DMS79 treated with DMSO at 0.1 percent for 48 hours (cell line): ENCODE measurements at regions not wholly inside any gene's neighbourhood (a gene's known extent, or its start where the extent isn't known, plus 50 kb on each side); places are given as distances from the start of the nearest gene placed in this dataset.
"Not testable (repeated sequence)": the region's sequence is repeated elsewhere in the genome, so short reads cannot be mapped to it uniquely, and the experiment has no call there.

Experiments used
- DNase-seq: peaks from one replicate; lab custom pipeline; 2025; lab: John Stamatoyannopoulos, UW

DNA sequence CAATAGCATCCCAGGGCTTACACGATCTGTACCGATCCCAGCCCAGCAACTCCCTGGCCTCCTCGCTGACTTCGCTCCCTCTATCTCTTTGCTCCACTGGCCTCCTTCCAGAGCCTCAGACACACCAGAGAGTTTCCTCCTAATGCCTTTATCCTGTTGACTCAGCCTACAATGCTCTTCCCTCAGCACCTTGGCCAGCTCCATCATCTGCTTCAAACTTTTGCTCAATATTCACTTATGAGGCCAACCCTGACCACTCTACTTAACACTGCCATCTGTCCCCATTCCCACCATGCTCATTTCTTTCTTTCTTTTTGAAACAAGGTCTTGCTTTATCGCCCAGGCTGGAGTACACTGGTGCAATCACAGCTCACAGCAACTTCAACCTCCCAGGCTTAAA is 180.9 kb downstream of the CEP170 start:
- not testable (repeated sequence) for DNase-seq

DNA sequence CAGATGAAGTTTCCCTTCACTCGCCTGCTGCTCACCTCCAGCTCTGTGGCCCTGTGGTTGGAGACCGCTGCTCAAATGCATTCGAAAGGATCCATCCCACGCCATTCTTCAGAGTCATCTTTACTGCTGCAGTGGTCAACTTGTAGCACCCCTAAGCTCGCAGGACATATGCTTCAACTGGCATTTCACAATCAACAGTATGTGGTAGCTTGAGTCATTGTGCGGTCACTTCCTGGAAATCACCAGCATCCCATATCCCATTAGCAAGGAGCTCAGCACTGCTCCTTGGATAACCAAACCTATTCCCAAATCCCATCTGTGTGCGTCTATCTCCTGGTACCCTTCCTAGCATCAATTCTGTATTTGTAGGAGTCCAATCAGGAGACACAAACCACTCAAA is 188.0 kb downstream of the CEP170 start:
- DNase-seq: not testable (repeated sequence)

DNA sequence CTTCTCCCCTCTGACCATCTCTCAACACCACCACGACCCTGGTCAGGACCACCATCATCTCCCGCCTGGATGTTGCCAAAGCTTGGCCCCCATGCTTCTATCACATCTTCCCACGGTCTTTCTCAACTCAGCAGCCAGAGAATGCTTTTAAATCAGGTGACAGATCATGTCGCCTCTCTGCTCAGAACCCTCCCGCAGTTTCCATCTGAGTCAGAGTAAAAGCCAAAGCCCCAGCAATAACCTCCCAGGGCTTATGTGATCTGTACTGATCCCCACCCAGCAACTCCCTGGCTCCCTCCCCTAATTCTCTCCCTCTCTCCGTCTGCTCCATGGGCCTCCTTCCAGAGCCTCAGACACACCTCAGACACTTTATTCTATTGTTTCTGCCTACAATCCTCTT is 193.1 kb downstream of the CEP170 start:
- not testable (repeated sequence) for DNase-seq

DNA sequence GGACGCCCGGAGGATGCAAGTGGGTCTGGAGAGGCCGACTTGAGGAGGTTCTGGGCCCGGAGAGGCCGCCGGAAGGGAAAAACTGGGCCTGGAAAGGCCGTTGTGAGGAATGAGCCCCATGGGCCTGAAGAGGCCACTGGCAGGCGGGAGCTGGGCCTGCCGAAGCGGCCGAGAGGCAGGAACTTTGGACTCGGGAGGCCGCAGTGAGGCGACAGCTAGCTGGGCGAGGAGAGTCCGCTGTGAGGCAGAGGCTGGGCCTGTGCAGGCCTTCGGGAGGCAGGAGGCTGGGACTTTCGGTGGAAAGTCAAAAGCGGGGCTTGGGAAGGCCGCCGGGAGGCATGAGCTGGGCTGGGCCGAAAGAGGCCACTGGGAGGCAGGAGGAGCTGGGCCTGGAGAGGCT is 199.6 kb downstream of the CEP170 start:
- not testable (repeated sequence) for DNase-seq

DNA sequence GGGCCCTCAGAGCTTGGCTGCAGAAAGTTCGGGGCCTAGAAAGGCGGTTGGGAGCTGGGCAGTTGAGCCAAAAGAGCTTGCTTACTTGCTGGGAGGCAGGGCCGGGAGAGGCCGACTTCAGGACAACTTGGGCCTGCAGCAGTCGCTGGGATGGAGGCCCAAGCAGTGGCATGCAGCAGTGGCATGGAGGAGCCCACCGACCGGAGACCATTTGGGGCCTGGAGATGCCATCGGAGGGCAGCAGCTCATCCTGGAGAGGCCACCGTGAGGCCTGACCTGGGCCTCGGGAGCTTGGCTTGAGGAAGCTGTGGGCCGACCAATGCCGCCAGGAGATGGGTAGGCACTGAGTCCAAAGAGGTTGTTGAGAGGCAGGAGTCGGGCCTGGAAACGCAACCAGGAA is 200.0 kb downstream of the CEP170 start:
- not testable (repeated sequence) for DNase-seq

DNA sequence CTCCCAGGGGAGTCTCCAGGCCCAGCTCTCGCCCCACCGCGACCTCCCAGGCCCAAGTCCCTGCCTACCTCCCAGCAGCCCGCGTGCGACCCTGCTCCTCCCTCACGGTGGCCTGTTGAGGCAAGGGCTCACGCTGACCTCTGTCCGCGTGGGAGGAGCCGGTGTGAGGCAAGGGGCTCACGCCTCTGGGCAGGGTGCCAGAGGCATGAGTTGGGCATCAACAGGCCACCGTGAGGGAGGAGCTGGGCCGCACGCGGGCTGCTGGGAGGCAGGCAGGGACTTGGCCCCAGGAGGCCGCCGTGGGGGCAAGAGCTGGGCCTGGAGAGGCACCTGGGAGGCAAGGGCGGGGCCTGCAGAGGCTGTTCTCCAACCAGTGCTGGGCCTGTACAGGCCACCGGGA is 200.4 kb downstream of the CEP170 start:
- not testable (repeated sequence) for DNase-seq

DNA sequence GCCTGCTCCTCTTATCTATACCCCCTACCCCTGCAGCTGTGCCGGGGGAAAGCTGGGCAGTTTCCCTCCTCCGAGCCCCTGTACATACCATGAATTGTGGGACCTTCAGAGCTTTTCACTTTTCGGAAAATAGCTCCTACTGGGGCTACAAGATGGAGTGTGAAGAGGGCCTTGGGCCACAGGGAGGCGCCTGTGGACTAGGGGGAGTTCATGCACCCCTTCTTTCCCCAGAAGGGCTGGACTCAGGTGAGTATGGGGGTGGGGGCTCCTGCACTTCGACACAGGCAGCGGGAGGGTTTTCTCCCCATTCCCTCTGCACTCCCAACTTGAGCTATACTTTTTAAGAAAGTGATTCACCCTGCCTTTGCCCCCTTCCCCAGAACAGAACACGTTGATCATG is 202.0 kb downstream of the CEP170 start:
- not testable (repeated sequence) for DNase-seq

DNA sequence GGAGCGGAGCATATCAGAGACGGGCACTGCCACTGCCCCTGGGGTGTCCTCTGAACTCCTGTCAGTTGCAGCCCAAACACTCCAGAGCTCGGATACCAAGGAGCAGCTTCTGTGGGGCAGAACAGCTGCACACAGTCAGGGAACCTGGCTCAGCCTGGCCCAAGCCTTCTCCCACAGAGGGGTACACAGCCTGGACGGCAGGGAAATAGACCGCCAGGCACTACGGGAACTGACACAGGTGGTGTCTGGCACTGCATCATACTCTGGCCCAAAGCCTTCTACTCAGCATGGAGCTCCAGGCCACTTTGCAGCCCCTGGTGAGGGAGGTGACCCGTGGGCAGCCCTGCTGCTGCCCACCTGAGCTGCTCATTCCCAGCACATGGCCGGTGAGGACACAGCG is 204.5 kb downstream of the CEP170 start:
- not testable (repeated sequence) for DNase-seq

DNA sequence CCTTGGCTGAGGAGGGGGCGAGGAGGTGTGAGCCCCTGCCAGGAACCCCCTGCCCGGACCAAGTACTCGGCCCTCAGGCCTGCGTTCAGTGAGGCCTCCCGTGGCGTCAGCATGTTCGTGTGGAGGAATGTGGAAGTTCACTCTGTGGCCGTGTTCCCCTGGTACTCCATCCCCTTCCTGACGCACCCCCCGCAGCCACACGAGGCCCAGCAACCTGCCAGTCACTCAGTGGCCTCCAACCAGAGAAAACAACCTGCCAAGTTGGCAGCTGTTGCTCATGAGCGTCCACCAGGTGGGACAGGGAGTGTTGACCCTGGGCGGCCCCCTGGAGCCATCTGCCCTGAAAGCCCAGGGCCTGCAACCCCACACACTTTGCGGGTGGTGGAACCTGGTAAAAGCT is 205.4 kb downstream of the CEP170 start:
- DNase-seq: not testable (repeated sequence)

DNA sequence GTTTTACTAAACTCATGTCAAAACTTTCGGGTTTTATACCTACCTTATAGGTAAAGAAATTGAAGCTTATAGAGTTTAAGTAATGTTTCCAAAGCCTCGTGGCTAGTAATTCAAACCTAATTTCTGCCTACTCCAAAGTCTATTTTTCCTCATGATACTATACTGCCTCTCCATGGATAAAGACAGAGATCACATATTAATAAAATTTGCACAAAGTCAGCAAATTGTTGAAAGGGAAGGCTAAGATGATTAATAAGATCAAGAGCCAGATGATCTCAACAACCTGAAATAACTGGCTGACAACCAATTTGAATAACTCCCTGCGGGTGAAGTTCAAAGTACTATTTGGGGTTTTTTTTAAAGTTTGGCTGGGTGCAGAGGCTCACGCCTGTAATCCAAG is 233.7 kb downstream of the CEP170 start:
- DNase-seq: not testable (repeated sequence)

DNA sequence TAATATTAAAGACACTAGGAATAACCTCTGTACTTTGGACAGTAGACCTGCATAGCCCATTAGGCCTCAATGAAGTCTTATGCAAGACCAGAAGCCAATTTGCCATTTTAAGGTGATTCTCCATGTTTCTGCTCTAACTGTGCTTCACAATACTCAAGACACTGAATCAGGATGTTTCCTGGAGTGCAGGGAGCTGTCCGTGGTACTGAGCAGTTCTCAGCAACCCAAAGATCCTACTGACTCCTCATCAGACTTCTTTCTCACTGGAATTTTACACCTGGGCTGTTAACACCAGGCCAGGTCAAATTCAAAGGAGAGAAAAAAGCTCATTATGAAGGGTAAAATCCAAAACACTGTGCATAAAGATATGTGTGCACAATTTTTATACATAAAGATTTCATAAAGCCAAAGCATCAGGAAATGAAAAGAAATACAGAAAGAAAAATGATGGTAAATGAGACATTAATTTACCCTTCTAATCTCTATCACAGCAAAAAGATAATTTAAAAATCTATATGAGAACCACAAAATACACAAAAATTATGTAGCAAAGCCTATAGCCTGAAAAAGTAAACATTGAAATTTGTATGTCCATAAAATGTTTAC is 235.9 kb downstream of the CEP170 start:
- not testable (repeated sequence) for DNase-seq

DNA sequence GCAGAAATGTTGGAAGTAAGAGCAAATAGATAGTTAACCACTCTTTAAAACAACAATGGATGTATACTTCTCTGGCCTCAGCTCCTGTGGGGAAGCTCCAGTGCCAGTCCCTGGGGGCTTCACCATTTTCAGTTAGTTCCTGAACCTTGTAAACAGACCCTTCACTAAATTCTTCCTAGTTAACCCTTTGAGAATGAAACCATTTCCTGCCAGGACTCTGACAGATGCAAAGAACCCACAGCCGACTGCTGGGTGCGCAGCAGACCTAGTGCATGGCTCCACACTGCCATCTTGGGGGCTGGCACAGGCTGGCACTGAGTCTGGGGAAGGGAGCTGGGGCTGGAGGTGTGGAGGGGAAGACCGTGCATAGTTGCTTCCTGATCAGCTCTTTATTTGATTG is 244.4 kb downstream of the CEP170 start:
- not testable (repeated sequence) for DNase-seq

DNA sequence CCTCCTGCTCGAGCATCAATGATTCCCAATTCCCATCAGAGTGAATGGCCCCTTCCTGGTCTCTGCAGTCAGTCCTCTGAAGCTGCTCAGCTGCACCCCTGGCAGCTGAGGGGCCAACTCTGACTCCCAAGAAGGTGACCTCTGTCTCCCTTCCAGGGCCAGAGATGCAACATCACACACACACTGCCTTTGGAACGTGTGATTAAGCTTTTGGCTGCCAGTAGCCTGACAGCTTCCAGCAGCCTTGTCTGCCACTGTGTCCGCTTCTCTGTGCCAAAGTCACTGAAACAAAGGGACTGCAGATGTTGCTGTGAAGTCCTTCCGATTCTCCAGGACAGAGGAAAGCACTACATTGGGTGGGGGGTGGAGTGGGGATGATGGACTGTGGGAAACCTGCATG is 254.1 kb downstream of the CEP170 start:
- not testable (repeated sequence) for DNase-seq

DNA sequence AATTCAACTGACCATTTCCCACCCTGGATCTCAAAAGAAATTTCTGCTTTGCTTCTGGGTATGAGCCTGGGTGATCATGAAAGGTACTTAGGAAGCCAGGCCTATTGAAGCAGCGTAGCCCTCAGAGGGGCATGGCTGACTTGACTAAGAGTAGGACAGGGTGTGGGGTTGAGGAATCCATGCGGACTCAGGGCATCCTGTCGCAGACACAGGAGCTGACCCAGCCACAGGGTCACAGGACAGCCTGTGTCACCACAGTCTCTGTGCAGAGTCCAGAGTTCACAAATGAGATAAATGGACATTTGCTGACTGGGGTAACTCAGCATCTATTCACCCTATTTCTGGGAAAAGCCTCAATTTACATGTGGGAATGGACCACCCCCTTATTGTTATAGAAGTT is 262.3 kb downstream of the CEP170 start:
- not testable (repeated sequence) for DNase-seq

DNA sequence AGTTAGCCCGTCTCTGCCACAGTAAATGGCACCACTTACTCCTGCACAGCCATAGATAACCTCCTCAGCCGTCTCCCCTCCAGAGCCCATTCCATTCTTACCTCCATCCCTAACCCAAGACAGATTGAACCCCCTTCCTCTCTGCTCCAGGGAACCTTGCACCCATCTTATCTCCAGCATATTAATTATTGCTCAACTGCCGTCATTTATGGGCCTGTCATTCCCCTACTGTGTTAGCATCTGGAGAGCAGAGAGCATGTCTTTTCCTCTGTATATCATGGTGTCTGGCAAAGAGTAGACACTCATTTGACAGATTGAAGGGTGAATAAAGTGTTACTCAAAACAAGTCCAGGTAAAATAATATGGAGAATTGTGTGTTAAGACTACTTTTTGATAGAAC is 270.0 kb downstream of the CEP170 start:
- DNase-seq: not testable (repeated sequence)

DNA sequence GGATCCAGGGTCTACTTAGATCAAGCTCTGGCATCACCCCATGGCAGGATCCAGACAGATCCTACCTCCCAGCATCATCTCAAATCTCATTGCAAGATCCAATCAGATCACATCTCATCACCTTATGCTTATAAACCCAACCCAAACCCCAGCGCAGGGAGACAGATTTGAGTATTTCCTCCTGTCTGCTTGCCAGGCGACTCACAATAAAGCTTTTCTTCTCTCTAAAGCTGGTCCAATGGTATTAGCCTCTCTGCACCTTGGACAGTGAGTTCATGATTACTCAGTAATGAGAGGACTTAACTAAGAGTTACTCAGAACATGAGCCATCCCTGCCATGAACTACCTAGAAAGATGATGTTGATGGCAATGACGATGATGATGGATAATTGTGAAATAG is 281.7 kb downstream of the CEP170 start:
- DNase-seq: not testable (repeated sequence)

DNA sequence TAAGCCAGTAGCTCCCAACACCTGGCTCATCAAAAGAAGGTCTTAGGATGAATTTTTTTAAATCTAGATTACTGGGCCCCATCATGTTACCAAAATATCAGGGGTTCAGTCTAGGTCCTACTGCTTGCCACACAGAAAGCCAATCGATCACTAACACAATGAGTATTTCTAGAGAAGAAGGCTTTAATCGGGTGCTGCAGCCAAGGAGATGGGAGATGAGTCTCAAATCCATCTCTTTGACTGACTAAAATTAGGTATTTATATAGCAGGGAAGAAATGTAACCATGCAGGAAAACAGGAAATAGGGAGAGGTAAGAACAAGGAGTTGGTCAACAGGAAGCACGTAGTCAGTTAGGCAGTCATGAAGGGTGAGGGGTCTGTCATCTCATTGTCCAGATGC is 288.2 kb downstream of the CEP170 start:
- no peak for DNase-seq

DNA sequence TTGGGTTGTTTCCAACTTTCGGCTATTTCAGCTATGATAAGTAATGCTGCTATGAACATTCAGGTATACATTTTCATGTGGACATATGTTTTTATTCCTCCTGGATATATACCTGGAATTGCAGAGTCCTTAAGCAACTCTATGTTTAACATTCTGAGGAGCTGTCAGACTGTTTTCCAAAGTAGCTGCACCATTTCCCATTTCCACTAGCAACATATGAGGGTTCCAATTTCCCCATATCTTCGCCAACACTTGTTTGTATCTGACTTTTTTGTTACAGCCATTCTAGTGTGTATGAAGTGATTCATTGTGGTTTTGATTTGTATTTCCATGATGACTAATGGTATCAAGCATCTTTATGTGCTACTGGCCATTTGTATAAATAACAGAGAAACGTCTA is 295.7 kb downstream of the CEP170 start:
- DNase-seq: not testable (repeated sequence)

DNA sequence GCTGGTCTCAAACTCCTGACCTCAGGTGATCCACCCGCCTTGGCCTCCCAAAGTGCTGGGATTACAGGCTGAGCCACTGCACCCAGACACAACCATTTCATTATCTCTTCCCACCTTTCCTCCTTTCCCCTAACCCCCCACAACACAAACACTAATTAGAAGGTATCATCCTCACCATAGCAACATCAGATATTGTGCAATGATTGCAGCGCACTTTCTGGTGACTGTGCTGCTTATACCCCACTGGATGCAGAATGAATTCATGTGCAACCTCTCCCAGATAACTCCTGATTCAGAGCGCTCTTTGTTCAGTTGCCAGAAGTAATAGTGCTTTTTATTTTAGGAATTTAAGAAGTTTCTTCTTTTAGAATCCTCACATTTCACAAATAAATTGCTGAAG is 300.1 kb downstream of the CEP170 start:
- not testable (repeated sequence) for DNase-seq

DNA sequence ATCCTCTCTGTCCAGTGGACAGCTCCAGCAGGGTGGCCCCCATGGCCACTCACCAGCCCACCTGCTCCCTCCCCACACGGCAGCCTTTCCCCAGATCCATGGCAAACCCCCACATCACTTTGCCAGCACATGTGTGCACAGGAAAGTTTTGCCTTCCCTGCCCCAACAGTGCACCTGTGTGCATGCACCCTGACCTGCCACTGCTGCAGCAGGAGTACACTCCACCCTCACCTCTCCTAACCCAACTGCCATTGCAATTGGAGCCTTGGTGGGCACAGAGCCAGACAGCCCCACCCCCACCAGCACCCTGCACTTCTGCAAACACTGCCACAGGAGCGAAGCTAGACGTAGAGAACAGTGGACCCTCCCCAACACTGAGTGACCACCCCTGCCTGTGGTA is 308.9 kb downstream of the CEP170 start:
- no peak for DNase-seq

DNA sequence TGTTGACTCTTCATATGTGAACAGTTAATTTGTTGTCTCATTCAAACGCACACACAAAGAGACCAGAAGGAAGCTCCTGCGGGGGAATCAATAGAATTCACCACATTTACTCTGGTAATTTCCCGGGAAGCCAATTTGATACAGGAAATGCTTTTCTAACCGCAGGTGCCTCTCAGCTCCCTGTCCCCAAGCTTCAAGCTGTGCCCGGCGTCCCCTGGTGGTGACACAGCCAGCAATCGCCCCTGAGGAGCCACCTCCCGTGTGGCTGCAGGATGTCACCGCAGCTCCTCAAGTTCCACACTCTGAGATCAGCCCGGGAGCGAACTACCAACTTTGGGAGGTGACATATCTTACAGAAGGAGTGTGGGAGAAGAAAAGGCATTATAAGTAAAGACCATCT is 318.4 kb downstream of the CEP170 start:
- DNase-seq: not testable (repeated sequence)

DNA sequence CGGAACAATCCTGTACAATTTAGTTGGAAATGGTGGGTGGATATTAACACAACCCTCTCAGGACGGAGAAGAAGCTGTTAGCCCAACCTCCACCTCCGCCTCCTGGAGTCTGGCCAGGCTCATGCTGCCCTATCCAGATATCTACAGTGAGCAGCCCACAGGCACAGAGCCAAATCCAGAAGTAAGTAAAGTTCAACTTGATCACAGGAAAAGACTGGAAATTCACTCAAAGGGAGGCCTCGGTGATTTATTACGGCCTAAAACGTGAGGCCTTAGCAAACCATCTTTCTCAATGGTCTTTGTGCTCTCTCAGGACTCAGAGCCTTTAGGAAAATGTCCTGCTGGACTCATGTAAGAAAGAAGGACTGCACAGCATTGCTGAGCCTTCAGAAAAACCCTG is 330.4 kb downstream of the CEP170 start:
- DNase-seq: not testable (repeated sequence)

DNA sequence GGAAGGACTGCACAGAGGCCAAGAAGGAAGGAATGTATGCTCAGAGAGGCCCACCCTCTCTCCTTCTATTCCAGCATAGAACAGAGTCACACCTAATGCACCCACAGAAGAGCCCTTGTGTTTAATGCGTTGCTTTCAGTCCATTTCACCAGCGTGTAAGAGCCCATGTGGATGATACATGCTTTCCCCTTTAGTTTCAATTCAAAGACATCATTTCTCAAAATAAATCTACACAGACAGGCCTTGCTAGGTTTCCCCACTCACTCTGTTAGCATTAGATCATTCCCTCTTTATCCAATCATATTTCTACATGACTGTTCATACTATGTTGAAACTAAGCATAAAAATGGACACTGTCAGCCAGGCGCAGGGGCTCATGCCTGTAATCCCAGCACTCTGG is 331.5 kb downstream of the CEP170 start:
- not testable (repeated sequence) for DNase-seq

DNA sequence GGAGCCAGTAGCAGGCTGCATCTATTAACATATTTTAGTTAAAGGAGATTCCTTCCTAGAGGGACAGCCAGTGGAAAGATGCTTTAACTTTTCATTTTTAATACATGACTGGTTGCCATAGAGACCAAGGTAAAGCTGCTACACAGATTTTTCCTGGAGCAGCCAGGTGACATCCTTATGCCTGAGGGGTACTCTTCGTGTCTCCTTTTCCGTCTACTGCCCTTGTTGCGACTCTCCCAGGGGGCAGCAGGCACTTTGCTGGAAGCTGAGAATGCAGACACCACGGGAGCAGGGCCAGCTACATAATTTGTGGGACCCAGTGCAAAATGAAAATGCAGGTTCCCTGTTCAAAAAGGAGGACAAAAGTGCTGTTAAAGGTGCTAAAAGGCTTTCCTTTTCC is 340.4 kb downstream of the CEP170 start:
- not testable (repeated sequence) for DNase-seq
